DMS 273 (cell line): ENCODE measurements at regions not wholly inside any gene's neighbourhood (a gene's known extent, or its start where the extent isn't known, plus 50 kb on each side); places are given as distances from the start of the nearest gene placed in this dataset.
A peak's percentile ranks its signal among the peaks of the same experiment; 100 is the strongest.

Source experiments
- DNase-seq: peaks from one replicate; lab custom pipeline; 2025; ENCODE audit not compliant: unreplicated experiment; lab: John Stamatoyannopoulos, UW

DNA sequence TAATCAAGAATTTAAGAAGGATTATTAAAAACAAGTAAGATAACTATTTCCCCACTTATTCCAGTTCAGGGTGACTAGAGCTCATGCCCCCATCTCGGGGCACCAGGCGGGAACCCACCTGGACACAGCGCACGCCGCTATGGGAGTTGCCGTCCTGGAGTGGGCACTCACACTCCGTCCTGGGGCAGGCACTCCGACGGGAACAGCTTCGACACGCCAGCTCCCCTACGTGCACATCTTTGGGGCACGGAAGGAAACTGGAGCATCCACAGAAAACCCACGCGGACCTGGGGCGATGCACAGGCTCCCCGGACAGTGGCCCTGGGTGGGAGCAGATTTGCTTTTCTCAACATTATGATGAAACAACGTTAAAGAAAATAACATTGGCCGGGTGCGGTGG, 52.0 kb upstream of the GATA5 start:
- no peak for DNase-seq

DNA sequence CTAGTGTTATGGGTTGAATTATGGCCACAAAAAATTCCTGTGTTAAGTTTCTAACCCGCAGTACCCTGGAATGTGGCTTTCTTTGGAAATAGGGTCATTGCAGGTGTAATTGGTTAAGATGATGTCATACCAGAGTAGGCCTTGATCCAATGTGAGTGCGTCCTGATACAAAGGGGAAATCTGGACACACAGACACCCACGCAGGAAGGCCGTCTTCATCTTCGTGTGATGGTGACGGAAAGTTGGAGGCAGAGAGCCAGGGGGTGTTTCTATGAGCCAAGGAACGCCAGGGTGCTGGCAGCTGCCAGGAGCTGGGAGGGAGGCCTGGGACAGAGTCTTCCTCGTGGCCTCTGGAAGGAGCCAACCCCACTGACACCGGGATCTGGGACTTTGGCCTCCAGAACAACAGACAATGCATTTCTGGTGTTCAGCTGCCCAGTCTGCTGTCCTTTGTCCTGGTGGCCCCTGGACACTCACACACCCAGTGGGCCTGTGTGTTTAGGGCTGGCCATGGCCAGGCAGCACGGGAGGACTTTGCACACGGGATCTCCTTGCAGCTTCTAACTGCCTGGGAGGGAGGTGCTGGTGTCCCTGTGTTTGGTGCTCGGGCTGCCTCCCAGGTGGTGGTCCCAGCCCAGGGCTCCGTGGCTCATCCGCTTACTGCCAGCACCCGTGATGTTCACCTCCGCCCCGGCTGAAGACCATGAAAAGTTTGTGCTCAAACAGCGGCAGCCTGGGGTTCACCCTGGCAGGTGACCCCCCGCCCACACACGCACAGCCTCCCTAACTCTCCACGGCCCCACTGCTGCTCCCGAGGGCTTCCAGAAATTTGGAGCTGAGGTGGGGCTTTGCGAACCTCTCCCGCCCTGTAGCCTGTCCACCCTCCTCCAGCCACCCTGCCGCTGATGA, 53.4 kb upstream of the GATA5 start:
- no peak for DNase-seq

DNA sequence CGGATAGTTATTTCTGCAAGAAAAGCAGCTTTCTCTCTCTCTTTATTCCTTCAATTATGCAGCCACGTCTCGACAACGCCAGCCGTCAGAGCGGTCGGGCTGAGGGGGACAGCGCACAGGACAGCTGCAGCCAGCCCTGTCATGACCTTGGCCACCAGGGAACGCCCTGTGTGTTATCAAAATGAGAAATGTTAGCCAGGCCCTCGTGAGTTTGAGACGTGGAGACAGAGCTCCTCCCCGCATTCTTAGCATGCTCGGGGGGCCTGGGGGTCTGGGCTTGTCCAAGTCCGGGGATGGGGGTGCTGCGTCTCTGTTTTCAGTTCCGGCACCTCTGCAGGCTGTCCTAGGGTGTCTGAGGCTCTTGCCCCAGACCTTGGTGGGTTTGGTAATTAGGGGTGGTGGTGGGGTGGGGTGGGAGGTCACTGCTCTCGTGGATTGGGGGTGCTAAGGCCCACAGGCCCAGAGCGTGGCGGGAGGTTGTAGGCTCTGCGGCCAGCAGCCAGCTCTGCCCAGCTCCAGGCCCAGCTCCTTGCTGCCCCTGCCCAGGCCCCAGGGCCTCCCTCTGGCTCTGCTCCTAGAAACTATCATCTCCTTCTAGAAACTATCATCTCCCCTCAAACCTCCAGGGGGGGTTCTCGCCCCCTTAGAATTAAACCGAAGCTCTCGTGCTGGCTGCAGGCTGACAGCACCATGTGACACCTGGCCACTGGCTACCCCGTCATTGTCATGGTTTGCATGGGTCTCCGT, 54.3 kb upstream of the GATA5 start:
- no peak for DNase-seq

DNA sequence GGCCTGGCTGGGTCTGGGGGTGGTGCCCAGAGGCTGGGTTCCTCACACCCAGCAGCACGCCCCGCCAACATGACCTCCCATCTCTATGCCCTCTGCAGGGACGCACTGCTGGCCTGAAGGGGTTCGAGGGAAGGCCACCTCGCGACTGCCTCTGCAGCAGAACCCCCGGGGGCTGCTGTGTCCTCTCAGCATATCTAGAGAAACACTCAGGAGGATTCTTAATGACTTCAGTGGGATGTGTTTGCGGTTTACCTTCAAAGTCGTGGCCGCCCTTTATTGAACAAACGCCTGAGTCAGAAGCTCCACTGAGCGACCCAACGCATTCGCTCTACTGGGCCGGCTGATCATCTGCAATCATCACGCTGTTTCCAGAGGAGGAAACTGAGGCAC, 54.8 kb upstream of the GATA5 start:
- DNase-seq: no peak

DNA sequence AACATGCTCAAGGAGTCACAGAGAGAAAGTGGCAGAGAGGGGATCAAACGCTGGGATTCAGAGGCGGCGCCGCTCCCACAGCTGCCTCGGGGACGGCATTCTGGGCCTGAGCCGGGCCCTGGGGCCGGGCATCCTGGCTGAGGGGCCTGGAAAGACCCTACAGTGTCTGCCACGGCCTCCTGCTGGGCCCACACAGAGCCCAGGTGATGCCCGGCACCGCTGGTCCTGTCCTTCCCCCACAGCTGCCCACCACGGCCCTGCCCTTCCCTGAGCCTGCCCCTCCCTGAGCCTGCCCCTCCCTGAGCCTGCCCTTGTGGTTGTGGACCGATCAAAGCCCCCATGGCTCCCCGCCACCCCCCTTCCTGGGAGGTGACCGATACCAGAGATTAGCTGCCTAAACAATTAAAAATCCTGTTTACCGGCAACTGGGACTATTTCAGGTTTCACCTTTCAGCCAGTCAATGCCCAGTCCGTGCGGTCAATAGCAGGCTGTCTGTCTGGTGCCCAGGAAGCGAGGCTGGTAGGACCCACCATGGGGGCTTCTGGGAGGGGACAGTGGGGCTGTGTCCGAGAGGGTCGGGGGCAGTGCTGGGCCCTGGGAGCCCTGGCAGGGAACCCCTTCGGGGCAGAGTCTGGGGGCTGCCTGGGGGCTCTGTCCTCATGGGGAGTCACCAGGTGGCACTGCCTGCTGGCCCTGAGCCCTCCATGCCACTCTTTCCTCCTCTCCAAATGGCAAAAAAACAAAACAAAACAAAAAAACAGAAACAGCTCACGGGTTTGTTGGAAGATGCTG, 55.4 kb upstream of the GATA5 start:
- DNase-seq: no peak

DNA sequence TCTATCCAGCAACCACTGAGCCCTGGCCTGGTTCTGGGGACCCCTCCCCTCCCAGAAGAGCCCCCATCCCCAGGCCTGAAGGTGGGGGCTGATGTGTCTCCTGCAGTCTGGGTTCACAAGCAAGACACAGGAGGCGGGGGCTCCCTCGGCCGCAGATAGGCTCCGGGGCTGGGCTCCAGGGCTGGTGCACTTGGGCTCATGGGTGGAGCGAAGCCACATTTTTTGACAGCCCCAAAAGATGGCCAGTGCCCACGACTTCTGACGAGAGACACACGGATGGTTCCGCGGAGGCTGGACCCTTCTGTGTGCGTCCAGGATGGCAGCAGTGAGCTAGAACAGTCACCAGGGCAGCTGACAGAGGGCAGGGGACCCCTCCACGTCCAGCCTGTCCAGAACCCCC, 57.1 kb upstream of the GATA5 start:
- DNase-seq: no peak

DNA sequence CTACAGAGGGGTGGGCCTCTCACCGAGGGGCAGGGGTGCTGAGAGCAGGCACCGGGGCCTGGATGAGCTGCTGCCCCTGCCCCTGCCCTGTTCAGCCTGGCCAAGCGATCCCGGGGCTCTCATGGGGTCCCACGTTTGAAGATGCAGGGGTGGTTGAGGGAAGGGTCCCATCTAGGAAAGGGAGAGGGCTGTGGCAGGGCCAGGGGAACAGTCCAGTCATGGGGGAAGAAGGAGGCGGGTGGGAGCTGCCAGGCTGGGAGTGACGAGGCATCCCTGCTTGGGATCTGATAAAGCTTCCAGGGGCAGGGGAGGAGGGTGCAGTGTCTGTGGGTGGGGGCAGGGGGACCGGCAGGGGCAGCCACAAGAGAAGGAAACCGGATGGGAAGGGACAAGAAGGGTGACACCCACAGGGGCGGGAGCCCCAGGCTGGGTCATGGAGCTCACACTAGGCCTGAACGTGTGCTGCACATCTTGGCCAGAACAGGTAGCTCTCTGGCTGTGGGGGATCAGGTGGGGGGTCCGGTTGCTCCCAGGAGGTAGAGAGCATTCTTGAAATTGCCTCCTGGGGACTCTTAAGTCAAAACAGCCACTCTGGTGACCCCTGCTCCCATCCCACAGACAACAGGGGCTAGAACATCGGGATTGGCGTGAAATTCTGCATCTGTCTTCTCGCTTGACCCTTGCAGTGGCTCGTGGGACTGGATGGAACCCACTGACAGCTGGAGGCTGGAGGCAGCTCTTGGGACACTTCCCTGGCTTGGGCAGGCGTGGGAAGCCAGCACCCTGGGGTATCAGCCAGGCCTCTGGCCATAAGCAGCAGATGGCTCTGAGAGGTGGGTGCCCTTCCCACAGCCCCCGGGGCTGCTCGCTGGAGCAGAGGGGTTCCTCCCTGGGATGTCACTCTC, 58.0 kb upstream of the GATA5 start:
- no peak for DNase-seq

DNA sequence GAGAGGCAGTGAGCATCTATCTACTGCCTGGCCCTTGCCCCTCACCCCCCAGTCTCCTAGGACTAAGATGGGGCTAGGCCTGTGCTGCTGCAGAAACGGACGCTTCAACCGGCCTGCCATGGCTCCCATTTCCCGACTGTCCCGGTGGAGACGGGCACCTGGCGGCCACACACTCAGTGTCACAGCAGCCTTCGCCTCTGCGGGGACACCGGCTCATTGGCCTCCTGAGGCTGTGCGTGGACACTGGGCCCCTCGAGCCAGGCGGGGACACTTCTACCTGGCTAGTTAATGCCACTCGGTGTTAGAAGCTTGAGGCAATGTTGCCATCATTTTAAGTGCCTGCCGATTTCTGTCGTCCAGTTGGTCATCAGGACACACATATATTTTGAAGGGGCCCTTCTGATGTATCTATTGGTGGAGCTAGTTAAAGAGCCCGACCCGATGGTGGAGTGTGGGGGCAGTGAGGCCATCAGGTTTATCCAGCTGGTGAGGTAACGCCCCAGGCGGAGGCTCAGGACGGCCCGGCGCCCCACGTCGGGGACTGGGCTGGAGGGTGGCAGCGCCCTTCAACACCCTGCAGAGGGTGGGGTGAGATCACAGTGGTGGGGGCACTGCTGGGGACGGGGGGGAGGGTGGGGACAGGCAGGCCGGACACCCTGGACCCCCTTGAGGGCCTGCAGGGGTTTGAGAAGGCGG, 58.9 kb upstream of the GATA5 start:
- no peak for DNase-seq

DNA sequence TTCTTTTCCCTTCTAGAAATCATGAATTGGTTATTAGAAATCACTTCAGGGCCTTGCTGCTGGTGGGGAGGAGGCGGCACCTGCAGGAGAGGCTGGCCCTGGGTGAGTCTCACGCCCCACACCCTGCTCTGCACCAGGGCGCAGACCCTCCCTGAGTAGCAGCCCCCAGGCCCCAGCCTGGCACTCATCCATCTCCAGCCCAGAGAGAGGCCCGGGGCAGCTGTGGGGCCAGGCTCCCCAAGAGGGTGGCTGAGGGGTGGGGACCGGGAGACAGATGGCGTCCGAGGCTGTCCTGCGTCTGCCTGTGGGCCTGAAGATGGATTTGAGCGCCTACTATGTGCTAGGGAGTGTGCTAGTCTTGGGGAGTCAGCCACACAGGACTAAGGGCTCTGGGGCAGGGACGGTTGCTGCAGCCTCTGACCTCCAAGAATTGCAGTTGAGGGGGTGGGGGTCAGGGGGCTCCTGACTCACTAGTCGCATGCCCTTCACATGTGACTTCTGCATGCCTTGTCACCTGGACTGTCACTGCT, 59.6 kb upstream of the GATA5 start:
- no peak for DNase-seq

DNA sequence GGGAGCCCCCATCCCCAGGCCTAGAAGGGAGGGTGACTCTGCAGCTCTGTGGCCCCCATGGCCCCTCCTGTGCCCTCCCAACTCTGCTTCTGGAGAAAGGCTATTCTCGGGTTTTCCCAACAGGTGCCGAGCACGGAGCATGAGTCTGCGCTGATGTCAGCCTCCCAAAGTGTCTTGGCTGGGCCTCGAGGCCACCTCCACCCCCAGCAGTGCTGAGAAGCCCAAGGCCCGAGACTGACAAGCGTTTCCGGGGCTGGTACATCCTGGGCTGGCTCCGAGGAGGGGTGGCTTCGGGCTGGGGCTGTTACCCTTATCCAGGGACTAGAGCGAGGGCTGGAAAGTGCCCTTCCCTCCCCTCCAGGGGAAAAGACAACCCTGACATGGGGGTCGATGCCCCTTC, 60.2 kb upstream of the GATA5 start:
- no peak for DNase-seq

DNA sequence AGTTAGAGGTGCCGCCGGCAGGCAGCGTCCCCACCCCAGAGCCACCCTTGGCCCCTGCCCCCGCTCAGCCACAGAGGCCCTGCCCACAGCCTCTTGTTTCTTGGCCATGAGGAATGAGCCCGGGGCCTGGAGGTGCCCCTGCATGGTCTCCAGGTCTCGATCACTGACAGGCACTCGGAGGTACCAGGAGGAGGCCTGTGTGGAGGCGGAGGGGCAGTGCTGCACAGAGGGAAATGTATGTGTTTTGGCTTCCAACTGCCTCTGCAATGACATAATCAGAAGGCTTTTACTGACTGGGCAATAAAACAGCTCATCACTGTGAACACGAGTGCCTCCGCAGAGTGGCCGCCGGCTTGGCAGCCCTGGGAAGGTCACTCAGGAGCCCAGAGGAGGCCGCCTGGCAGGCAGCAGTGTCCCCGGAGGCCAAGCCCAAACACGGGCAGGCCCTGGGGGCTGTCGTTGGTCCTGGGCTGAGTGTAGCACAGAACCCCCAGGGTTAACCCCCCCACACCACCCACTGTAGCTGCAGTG, 61.1 kb upstream of the GATA5 start:
- no peak for DNase-seq

DNA sequence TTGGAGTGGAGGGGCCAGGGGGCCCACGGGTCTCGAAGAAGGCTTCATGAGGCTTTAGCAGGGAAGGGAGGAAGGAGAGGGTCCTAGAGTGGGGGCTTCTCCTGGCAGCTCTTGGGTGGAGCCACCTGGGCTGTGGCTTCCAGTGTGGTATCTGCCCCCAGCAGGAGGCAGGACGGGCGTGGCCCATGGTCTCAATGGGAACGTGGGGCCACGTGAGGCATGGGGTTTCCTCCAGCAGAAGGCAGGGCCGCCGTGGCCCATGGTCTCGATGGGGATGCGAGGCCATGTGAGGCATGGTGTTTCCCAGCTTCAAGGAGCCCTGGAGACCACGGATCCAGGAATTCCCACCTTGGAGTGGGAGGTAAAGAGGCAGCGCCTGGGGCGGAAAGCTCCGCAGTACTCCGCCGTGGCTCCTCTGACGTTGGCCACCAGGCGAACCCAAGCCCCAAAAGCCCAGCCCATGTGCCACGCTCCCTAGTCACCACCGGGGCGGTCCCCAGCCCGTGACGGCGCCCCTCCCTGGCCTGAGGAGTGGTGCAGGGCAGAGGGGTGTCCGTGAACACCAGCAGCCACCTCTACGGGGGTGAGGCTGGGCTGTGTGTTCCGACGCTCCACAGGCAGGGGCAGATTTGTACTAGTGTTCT, 62.0 kb upstream of the GATA5 start:
- DNase-seq: no peak

DNA sequence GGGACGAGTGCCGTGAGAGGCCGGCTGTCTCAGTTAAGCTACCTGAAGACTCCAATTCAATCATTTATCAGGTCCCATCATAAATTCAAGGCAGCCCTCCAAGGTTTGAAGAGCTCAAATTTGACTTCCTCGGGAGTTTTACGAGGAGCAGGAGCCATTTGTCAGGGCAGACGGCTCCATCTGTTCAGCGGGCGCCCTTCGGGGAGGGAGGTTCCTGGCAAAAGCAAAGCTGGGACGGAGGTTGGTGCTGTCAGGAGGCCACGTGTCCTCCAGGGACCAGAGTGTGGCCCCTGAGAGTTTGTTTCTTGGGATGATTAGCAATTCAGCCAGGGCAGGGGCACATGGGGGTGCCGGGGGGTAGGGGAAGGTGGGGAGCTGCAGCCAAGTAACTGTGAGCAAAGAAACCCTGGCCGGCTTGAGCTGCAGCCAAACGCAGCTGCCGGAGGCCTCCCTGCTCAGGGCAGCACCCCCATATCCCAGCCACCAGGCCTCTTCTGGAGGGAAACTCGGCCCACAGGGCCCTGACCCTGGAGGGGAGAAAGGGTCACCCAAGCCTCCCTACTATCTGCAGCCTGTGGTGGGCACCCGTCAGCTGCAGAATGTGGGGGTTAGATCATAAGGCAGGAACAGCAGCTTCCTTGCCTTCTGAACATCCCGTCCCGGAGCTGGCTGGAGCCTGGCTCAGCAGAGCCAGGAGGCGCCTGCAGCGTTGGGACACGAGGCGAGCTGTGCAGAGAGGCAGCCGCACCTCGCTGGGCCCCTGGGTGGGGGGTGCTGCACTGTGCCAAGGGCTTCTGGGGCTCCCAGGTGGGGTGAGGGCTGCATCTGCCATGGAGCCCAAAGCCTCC, 63.6 kb upstream of the GATA5 start:
- DNase-seq: peak; percentile 84

DNA sequence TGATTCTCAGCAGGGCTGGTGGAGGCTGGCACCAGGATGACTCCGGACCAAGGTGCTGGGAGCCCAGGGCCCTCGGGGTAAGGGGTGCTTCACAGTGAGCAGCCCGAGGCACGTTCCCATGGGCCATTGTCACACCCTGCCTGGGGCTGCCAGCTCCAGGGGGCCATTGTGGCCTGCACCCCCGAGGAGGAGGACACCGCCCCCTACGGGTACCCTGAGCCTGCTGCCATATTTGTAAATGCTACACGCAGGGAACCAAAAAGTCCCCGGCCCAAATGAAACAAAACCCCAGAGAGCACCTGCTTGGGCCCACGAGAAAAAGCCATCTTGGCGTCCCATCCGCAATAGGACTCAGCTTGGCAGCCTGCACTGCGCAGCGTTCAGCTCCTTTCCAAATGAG, 64.7 kb upstream of the GATA5 start:
- no peak for DNase-seq

DNA sequence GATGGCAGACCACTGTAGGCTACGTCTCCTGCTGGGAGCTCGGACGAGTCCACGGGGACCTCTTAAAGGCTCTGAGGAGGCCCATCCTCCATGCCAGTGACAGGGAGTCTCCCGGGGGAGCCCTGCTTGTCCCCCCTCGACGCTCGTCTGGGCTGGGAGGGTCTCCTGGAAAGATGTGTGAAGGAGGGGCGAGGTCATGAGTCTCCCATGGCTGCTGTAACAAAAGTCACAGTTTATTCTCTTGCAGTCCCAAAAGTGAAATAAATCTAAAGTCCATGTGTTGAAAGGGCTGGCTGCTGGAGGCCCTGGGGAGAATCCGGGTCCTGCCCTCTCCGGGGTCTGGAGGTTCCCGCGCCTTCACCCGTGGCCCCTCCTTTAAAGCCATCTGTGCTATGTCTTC, 67.1 kb upstream of the GATA5 start:
- DNase-seq: no peak

DNA sequence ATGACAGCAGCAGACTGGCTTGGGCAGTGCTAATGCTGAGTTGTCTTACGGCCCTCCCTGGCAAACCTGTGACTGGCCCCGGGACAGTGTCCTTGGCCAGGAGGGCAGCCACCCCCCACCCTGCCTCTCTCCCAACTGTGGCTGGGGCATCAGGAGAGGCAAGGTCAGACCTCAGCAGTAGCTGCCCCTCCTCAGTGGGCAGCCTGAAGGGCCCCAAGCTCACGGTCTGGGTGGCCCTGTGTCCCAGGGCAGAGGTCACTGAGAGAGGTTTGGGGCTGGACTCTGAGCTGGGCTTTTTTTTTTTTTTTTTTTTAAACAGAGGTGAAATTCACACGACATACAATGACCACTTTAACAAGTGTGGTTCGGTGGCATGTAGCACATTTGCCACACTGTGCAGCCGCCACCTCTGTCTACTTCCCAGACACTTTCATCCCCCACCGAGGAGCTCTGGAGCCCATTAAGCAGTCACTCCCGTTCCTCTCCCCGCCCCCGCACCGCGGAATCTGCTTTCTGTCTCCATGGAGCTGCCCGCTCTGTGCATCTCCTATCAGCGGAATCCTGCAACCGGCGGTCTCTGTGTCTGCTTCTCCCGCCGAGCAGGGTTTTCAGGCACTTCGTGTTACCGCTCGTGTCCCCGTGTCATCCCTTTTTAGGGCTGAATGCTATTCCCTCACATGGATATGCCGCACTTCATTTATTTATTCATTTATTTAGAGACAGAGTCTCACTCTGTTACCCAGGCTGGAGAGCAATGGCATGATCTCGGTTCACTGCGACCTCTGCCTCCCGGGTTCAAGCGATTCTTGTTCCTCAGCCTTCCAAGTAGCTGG, 67.9 kb upstream of the GATA5 start:
- DNase-seq: no peak

DNA sequence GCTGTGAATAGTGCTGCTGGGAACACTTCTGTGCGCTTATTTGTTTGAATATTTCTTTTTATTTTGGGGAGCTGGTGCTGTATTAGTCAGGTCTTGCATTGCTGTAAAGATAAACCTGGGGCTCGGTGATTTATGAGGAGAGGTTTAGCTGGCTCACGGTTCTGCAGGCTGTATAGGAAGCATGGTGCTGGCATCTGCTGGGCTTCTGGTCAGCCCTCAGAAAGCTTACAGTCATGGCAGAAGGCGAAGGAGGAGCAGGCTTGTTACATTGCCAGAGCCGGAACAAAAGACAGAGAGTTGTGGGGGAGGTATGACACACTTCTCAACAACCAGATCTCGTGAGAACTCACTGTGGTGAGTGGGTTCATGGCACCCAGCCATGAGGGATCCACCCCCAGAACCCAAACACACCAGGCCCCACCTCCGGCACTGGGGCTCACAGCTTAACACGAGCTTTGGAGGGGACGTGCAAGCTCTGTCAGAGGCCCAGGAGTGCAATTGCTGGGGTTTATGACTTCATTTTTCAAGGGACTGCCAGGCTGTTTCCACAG, 68.8 kb upstream of the GATA5 start:
- no peak for DNase-seq
